ENCODE measurements at regions not wholly inside any gene's neighbourhood (a gene's known extent, or its start where the extent isn't known, plus 50 kb on each side); places are given as distances from the start of the nearest gene placed in this dataset.

- DNase-seq = no peak
- peaks cover 0 to 6% (median 1%) of the 10 kb centered on the region in 4 donors for H3K36me3 ChIP-seq (ENCODE audit: control insufficient read depth in 4 of 4, insufficient read depth in 4 of 4, low read length in 4 of 4)
- no peak for ATAC-seq (ENCODE audit: insufficient read depth, low FRiP score)
- H3K4me3 ChIP-seq = no peak overlapping the region
- H3K9ac ChIP-seq (ENCODE audit: insufficient read depth in 1 of 2, low read length in 2 of 2) = no peak overlapping the region
- no peak for TF ChIP-seq CTCF (IDR thresholded peaks at IDR 0.05; ENCODE audit: control extremely low read depth, extremely low read depth)
- 24 to 26% methylated on average over 4 of the region's 4 CpGs for WGBS, 2 donors
- no peaks in the 10 kb centered on the region for H3K9me3 ChIP-seq (ENCODE audit: control insufficient read depth in 4 of 4, insufficient read depth in 3 of 4, low read length in 3 of 4)
- peaks cover 0 to 63% (median 42%) of the 10 kb centered on the region in 3 donors for H3K27me3 ChIP-seq (ENCODE audit: control insufficient read depth in 3 of 3, insufficient read depth in 3 of 3, low read length in 2 of 3)
- H3K27ac ChIP-seq (ENCODE audit: low read depth in 1 of 2, low read length in 1 of 2) = no peak overlapping the region
- H3K4me1 ChIP-seq (ENCODE audit: control insufficient read depth in 5 of 5, insufficient read depth in 5 of 5, low read length in 5 of 5) = peaks cover 0 to 26% (median 11%) of the 10 kb centered on the region in 5 donors
Observed at GRCh38 chr7:131103997-131104396, 223.7 kb upstream of the MKLN1 start.

GRCh38 chr7:131104596-131105293, 222.9 kb upstream of the MKLN1 start:
- DNase-seq (no peak), ATAC-seq (ENCODE audit: insufficient read depth, low FRiP score) (no peak)
- Histone ChIP-seq H3K4me3 (peak overlapping the region; percentile 67), H3K9me3 (ENCODE audit: control insufficient read depth in 4 of 4, insufficient read depth in 3 of 4, low read length in 3 of 4) (no peaks in the 10 kb centered on the region), H3K27me3 (ENCODE audit: control insufficient read depth in 3 of 3, insufficient read depth in 3 of 3, low read length in 2 of 3) (peaks cover 0 to 71% (median 48%) of the 10 kb centered on the region in 3 donors), H3K27ac (ENCODE audit: low read depth in 1 of 2, low read length in 1 of 2) (peak overlapping the region; percentile 25 to 72), H3K36me3 (ENCODE audit: control insufficient read depth in 4 of 4, insufficient read depth in 4 of 4, low read length in 4 of 4) (peaks cover 0 to 6% (median 1%) of the 10 kb centered on the region in 4 donors), H3K4me1 (ENCODE audit: control insufficient read depth in 5 of 5, insufficient read depth in 5 of 5, low read length in 5 of 5) (peaks cover 0 to 29% (median 9%) of the 10 kb centered on the region in 5 donors), H3K9ac (ENCODE audit: insufficient read depth in 1 of 2, low read length in 2 of 2) (no peak overlapping the region)
- no peak for TF ChIP-seq CTCF (IDR thresholded peaks at IDR 0.05; ENCODE audit: control extremely low read depth, extremely low read depth)
- 54 to 67% methylated on average over 12 of the region's 12 CpGs for WGBS, 2 donors

GRCh38 chr7:131105294-131105798, 222.3 kb upstream of the MKLN1 start:
- H3K9me3 ChIP-seq (ENCODE audit: control insufficient read depth in 4 of 4, insufficient read depth in 3 of 4, low read length in 3 of 4) = no peaks in the 10 kb centered on the region
- no peak for TF ChIP-seq CTCF (IDR thresholded peaks at IDR 0.05; ENCODE audit: control extremely low read depth, extremely low read depth)
- DNase-seq (peak in 1 of 3 donors; percentile 8), ATAC-seq (ENCODE audit: insufficient read depth, low FRiP score) (no peak)
- peaks cover 0 to 76% (median 51%) of the 10 kb centered on the region in 3 donors for H3K27me3 ChIP-seq (ENCODE audit: control insufficient read depth in 3 of 3, insufficient read depth in 3 of 3, low read length in 2 of 3)
- no peak overlapping the region for H3K9ac ChIP-seq (ENCODE audit: insufficient read depth in 1 of 2, low read length in 2 of 2)
- peaks cover 0 to 3% (median under 1%) of the 10 kb centered on the region in 4 donors for H3K36me3 ChIP-seq (ENCODE audit: control insufficient read depth in 4 of 4, insufficient read depth in 4 of 4, low read length in 4 of 4)
- H3K27ac ChIP-seq (ENCODE audit: low read depth in 1 of 2, low read length in 1 of 2) = peak overlapping the region; percentile 63 to 89
- 3 to 5% methylated on average over 22 to 24 of the region's 24 CpGs for WGBS, 2 donors
- peak overlapping the region; percentile 67 for H3K4me3 ChIP-seq
- peaks cover 0 to 29% (median 7%) of the 10 kb centered on the region in 5 donors for H3K4me1 ChIP-seq (ENCODE audit: control insufficient read depth in 5 of 5, insufficient read depth in 5 of 5, low read length in 5 of 5)
